Fibroblast of pulmonary artery (primary cell): ENCODE measurements at regions not wholly inside any gene's neighbourhood (a gene's known extent, or its start where the extent isn't known, plus 50 kb on each side); places are given as distances from the start of the nearest gene placed in this dataset.

Experiments used
- DNase-seq: peaks from one replicate; pipeline ENCODE4 v3.0.0-alpha.2; 2010; ENCODE audit warnings: low read depth
- H3K4me3 ChIP-seq: replicated peaks from 2 replicates; pipeline ENCODE4 v1.5.1; 2011; ENCODE audit warnings: low read depth, mild to moderate bottlenecking, control low read depth, low read length, moderate library complexity
- CTCF ChIP-seq: IDR thresholded peaks from 2 replicates; pipeline ENCODE4 v1.5.1; 2011; ENCODE audit warnings: mild to moderate bottlenecking, control low read depth, low read length, inconsistent platforms; ENCODE audit errors: missing control alignments

DNA sequence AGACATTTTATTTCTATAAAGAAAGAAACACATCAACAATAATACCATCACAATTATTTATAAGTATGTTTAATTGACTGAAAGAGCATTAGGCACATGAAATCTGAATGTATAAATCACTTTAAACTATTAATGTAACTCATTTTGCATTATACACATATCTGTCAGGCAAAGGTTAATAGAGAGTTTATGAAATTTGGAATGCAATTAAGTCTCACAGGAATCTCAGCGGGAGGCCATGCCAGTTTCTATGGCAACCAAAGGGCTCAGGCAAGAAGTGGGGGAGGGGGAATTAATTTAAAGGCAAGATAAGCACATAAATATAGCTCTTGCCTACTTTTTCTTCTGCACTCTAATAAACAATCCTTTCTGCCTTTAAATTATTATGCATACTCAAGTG, 152.6 kb downstream of the SLC16A9 start:
- no peak overlapping the region for H3K4me3 ChIP-seq
- TF ChIP-seq CTCF, result no peak
- peak; percentile 21 for DNase-seq

DNA sequence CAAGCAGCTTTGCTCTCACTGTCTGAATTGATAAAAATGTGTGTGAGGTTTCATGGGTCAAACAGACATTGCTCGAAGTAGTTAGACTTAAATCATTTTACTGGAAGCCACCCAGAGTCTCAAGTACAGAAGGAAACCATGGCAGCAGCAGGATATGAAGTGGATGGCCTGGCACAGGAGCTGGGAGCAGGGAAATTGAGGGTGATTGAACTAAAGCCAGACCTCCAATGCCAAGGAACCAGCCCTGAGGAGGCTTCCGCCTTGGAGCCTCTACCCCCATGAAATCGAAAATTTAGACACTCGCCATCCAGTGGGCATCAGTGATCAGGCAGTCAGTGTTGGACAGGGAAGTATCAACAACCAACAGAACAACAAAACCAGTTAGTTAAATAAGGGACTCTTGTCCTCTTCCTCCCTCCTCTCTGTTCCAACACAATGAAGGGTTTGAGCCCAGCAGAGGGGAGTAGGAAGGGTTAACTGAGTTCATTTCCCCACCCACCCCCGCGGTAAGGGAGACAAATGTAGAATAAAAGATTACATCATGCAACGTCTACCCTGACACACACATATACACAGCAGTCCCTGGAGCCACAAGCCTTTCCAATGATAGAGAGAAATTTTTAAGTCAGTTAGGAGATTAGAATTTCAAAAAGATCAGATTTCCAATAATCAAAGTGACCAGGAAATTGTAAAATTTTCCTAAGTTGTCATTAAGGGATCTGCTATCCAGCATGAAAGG, 156.3 kb downstream of the SLC16A9 start:
- no peak for TF ChIP-seq CTCF
- no peak overlapping the region for H3K4me3 ChIP-seq
- DNase-seq, result no peak

- H3K4me3 ChIP-seq, result no peak overlapping the region
- TF ChIP-seq CTCF, result no peak
- no peak for DNase-seq
Observed at GRCh38 chr10:59550061-59550460, 159.6 kb downstream of the SLC16A9 start.

- DNase-seq, result no peak
- no peak for TF ChIP-seq CTCF
- H3K4me3 ChIP-seq, result no peak overlapping the region
Observed at GRCh38 chr10:59538623-59539022, 171.0 kb downstream of the SLC16A9 start.

DNA sequence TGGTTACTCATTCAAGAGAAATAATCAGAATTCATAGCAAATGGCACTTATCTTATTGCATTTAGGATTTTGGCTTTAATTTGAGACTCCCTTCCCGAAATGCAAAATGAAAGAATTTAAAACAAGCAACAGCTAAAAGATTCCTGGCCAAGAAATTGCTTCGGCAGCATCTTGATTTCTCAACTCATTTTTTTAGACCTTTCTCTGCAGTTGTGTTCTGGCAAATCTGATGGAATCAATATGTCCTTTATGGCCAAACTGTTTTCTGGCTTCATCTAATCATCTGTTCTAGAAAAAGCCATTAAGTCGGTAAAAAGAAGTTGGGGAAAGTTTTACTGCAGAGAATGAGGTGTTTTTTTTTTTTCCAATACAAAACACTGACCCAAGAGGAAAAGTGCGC, 172.1 kb downstream of the SLC16A9 start:
- DNase-seq, result peak; percentile 25
- no peak for TF ChIP-seq CTCF
- no peak overlapping the region for H3K4me3 ChIP-seq

- peak overlapping the region; percentile 2 for H3K4me3 ChIP-seq
- peak; percentile 93 for DNase-seq
- no peak for TF ChIP-seq CTCF
Observed at GRCh38 chr10:59536167-59537014, 173.3 kb downstream of the SLC16A9 start.

GRCh38 chr10:59524348-59524747, 162.0 kb upstream of the FAM13C start:
- TF ChIP-seq CTCF, result no peak
- DNase-seq, result peak; percentile 12
- no peak overlapping the region for H3K4me3 ChIP-seq
